PFSK-1 (cell line): ENCODE measurements at regions not wholly inside any gene's neighbourhood (a gene's known extent, or its start where the extent isn't known, plus 50 kb on each side); places are given as distances from the start of the nearest gene placed in this dataset.

ENCODE experiments used
- POLR2AphosphoS5 ChIP-seq: IDR thresholded peaks from 2 replicates; pipeline ENCODE4 v1.6.1; 2012; ENCODE audit warnings: low read depth, mild to moderate bottlenecking, control low read depth, low read length, moderate library complexity
- REST ChIP-seq, 2 experiments: IDR thresholded peaks; 2 replicates each; pipeline versions ENCODE4 v1.6.1 to v1.8.0; 2011 to 2012; ENCODE audit warnings: low read depth in 2 of 2, low read length in 2 of 2, control low read depth in 1 of 2, inconsistent platforms in 1 of 2, mild to moderate bottlenecking in 1 of 2, moderate library complexity in 1 of 2; ENCODE audit not compliant: insufficient read depth in 1 of 2

- TF ChIP-seq POLR2AphosphoS5 (no peak), REST (IDR thresholded peaks at IDR 0.05; ENCODE audit: insufficient read depth in 1 of 2, low read depth in 2 of 2, low read length in 2 of 2) (no peak)
Measured at GRCh38 chr3:110750201-110750600, 321.4 kb upstream of the NECTIN3 start.
